Endothelial cell of umbilical vein (primary cell): ENCODE measurements at regions not wholly inside any gene's neighbourhood (a gene's known extent, or its start where the extent isn't known, plus 50 kb on each side); places are given as distances from the start of the nearest gene placed in this dataset.

Source experiments
- BruUV-seq: library from RNA; stranded (reverse); fragments of 400-500 nt; replicated peaks from 2 replicates; lab custom pipeline; 2021; lab: Mats Ljungman, UMichigan
- CTCF ChIA-PET: fragments of 300-600, 350-600 bp; sonication (Branson Sonifier 250); formaldehyde crosslinking; loops from one replicate; lab custom pipeline; 2021; ENCODE audit warnings: antibody characterized with exemption, inconsistent platforms; lab: Charles Lee
- POLR2A ChIA-PET: fragments of 300-600, 350-600 bp; sonication (Branson Sonifier 250); formaldehyde crosslinking; loops from one replicate; lab custom pipeline; 2021; ENCODE audit warnings: antibody characterized with exemption, inconsistent platforms; lab: Charles Lee
- DNase-seq: peaks from one replicate; pipeline ENCODE4 v3.0.0-alpha.2; 2011; ENCODE audit warnings: low read depth, low spot score
- FAIRE-seq: peaks from 2 replicates; lab custom pipeline; 2011; peaks lifted over from hg19 to GRCh38; lab: Jason Lieb, UNC
- H2AFZ ChIP-seq: 2 replicates; pipeline ENCODE4 v1.6.0; 2012; ENCODE audit warnings: low read depth, low read length, control low read depth, inconsistent platforms
- H3K27ac ChIP-seq: 2 replicates; pipeline ENCODE4 v1.5.1; 2011; ENCODE audit warnings: low read depth, mild to moderate bottlenecking, control low read depth, low read length, moderate library complexity; ENCODE audit not compliant: insufficient read depth
- H3K27me3 ChIP-seq, 2 experiments: 2 replicates each; pipeline versions ENCODE4 v1.6.0 to v1.6.1; 2011; ENCODE audit warnings: low read length in 2 of 2, mixed read lengths in 1 of 2; ENCODE audit not compliant: control insufficient read depth in 2 of 2, insufficient read depth in 2 of 2
- H3K36me3 ChIP-seq, 2 experiments: 2 replicates in 1 of 2; 3 replicates in 1 of 2; pipeline ENCODE4 v1.5.1; 2011; ENCODE audit warnings: low read length in 2 of 2, mild to moderate bottlenecking in 1 of 2, moderate library complexity in 1 of 2; ENCODE audit not compliant: control insufficient read depth in 2 of 2, insufficient read depth in 2 of 2; ENCODE audit errors: extremely low read depth in 1 of 2
- H3K4me1 ChIP-seq: 3 replicates; pipeline ENCODE4 v1.5.1; 2011; ENCODE audit warnings: mild to moderate bottlenecking, low read length; ENCODE audit not compliant: control insufficient read depth, insufficient read depth; ENCODE audit errors: extremely low read depth
- H3K4me2 ChIP-seq: 2 replicates; pipeline ENCODE4 v1.6.1; 2011; ENCODE audit warnings: low read length, control low read depth, mixed read lengths; ENCODE audit not compliant: insufficient read depth
- H3K4me3 ChIP-seq, 3 experiments: fragments of 200-600 bp in 1 of 3; sonication (generic), shearing (Covaris generic) in 1 of 3; replicated peaks in 1 of 3; 2 replicates each; pipeline ENCODE4 v1.5.1; 2011 to 2016; ENCODE audit warnings: control low read depth in 3 of 3, low read length in 3 of 3, mild to moderate bottlenecking in 2 of 3, inconsistent platforms in 1 of 3, low read depth in 1 of 3, moderate library complexity in 1 of 3; ENCODE audit not compliant: insufficient read depth in 1 of 3
- H3K79me2 ChIP-seq: 2 replicates; pipeline ENCODE4 v1.6.0; 2012; ENCODE audit warnings: low read length, inconsistent platforms; ENCODE audit not compliant: control insufficient read depth, insufficient read depth
- H3K9ac ChIP-seq: replicated peaks from 2 replicates; pipeline ENCODE3; 2011; ENCODE audit warnings: low read length, control low read depth; ENCODE audit not compliant: insufficient read depth; ENCODE audit errors: extremely low read depth
- H3K9me1 ChIP-seq: replicated peaks from 3 replicates; pipeline ENCODE4 v1.6.0; 2011; ENCODE audit warnings: mild to moderate bottlenecking, low read length; ENCODE audit not compliant: control insufficient read depth, insufficient read depth; ENCODE audit errors: extremely low read depth
- H3K9me3 ChIP-seq: replicated peaks from 2 replicates; pipeline ENCODE4 v1.5.1; 2012; ENCODE audit warnings: low read length, inconsistent platforms; ENCODE audit not compliant: control insufficient read depth, insufficient read depth
- H4K20me1 ChIP-seq: replicated peaks from 2 replicates; pipeline ENCODE3; 2011; ENCODE audit warnings: mild to moderate bottlenecking, low read length; ENCODE audit not compliant: control insufficient read depth, insufficient read depth; ENCODE audit errors: extremely low read depth
- EZH2 ChIP-seq: IDR thresholded peaks from 2 replicates; pipeline ENCODE4 v1.6.1; 2012; ENCODE audit warnings: borderline replicate concordance, low read depth, mild to moderate bottlenecking, moderate library complexity, low read length, inconsistent platforms; ENCODE audit not compliant: severe bottlenecking
- FOS ChIP-seq: IDR thresholded peaks from 2 replicates; pipeline ENCODE4 v1.6.1; 2011; ENCODE audit warnings: mild to moderate bottlenecking, low read length, moderate library complexity, borderline replicate concordance; ENCODE audit not compliant: insufficient read depth
- GATA2 ChIP-seq: IDR thresholded peaks from 2 replicates; pipeline ENCODE4 v1.7.0; 2011; ENCODE audit warnings: low read depth, mild to moderate bottlenecking, moderate library complexity, mixed read lengths, low read length; ENCODE audit not compliant: insufficient read length, insufficient read depth
- JUN ChIP-seq: IDR thresholded peaks from 2 replicates; pipeline ENCODE4 v1.6.1; 2011; ENCODE audit warnings: borderline replicate concordance, low read depth; ENCODE audit not compliant: insufficient read length, insufficient read depth
- MYC ChIP-seq: IDR thresholded peaks from one replicate; pipeline ENCODE4 v1.6.1; 2011; ENCODE audit warnings: mild to moderate bottlenecking, low read depth, low read length
- POLR2A ChIP-seq: IDR thresholded peaks from 2 replicates; pipeline ENCODE4 v1.6.1; 2012; ENCODE audit warnings: low read depth, mild to moderate bottlenecking, control low read depth, low read length
- dilution Hi-C: fragments of 300-500 bp; cut with MboI; formaldehyde crosslinking; loops from one replicate; pipeline ENCODE4 v1.15.0; 2019; ENCODE audit warnings: low sequenced_read_pairs; ENCODE audit not compliant: extremely low pct_ligation_motif_present
- intact Hi-C: fragments of 100-400 bp; cut with micrococcal nuclease; formaldehyde crosslinking; loops from one replicate; pipeline ENCODE4 v1.10.0; 2022
- TF ChIP-seq, protein P1 (sequence below): IDR thresholded peaks from 2 replicates; pipeline ENCODE4 v1.6.1; 2011; ENCODE audit not compliant: insufficient read depth, insufficient read length
- TF ChIP-seq, protein P2 (sequence below), 2 donors: IDR thresholded peaks; 1 replicate in 1 of 2; 2 replicates in 1 of 2; pipeline ENCODE4 v1.5.1; 2011; ENCODE audit warnings: low read length in 2 of 2, mild to moderate bottlenecking in 2 of 2, moderate library complexity in 2 of 2, control low read depth in 1 of 2, inconsistent platforms in 1 of 2, low read depth in 1 of 2; ENCODE audit not compliant: insufficient read depth in 1 of 2; ENCODE audit errors: extremely low read depth in 1 of 2

DNA sequence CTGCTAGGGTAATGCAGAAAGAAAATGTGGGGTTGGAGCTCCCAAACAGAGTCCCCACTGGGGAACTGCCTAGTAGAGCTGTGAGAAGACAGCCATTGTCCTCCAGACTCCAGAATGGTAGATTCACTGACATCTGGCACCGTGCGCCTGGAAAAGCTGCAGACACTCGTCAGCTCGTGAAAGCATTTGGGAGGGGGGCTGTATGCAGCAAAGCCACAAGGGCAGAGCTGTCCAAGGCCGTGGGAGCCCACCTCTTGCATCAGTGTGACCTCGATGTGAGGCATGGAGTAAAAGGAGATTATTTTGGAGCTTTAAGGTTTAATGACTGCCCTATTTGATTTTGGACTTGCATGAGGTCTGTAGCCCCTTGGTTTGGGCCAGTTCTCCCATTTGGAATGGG lies 242.9 kb downstream of the VGLL3 start:
- no peak overlapping the region for H3K27ac ChIP-seq
- H3K4me3 ChIP-seq = no peak overlapping the region
- dilution Hi-C loops = no loop called here
- CTCF ChIA-PET = no interaction called here
- no peaks in the 10 kb centered on the region for H3K27me3 ChIP-seq
- no peaks in the 10 kb centered on the region for H3K4me1 ChIP-seq
- no peaks in the 10 kb centered on the region for H4K20me1 ChIP-seq
- H3K9ac ChIP-seq = no peak overlapping the region
- FAIRE-seq = no peak
- no peak for DNase-seq
- no TSS peak for BruUV-seq
- no peak for TF ChIP-seq MYC
- TF ChIP-seq, protein P1, sequence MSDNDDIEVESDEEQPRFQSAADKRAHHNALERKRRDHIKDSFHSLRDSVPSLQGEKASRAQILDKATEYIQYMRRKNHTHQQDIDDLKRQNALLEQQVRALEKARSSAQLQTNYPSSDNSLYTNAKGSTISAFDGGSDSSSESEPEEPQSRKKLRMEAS = no peak
- TF ChIP-seq FOS = no peak
- TF ChIP-seq GATA2 = no peak
- no peaks in the 10 kb centered on the region for H3K79me2 ChIP-seq
- no peaks in the 10 kb centered on the region for H3K36me3 ChIP-seq
- no peak overlapping the region for H2AFZ ChIP-seq
- peaks cover 2% of the 10 kb centered on the region for H3K9me3 ChIP-seq
- H3K9me1 ChIP-seq = no peaks in the 10 kb centered on the region
- intact Hi-C loops = no loop called here
- POLR2A ChIA-PET = no interaction called here
- no peak overlapping the region for H3K4me2 ChIP-seq

GRCh38 chr3:86744051-86744450 lies 246.9 kb downstream of the VGLL3 start:
- FAIRE-seq (no peak), DNase-seq (no peak)
- ChIA-PET POLR2A (no interaction called here), CTCF (no interaction called here)
- no peaks in the 10 kb centered on the region for H3K27me3 ChIP-seq
- no peaks in the 10 kb centered on the region for H4K20me1 ChIP-seq
- no peaks in the 10 kb centered on the region for H3K36me3 ChIP-seq
- BruUV-seq = no TSS peak
- dilution Hi-C loops (no loop called here), intact Hi-C loops (no loop called here)
- no peaks in the 10 kb centered on the region for H3K9me1 ChIP-seq
- no peaks in the 10 kb centered on the region for H3K4me1 ChIP-seq
- no peak overlapping the region for H3K9ac ChIP-seq
- H2AFZ ChIP-seq = no peak overlapping the region
- no peaks in the 10 kb centered on the region for H3K9me3 ChIP-seq
- H3K79me2 ChIP-seq = no peaks in the 10 kb centered on the region
- TF ChIP-seq JUN = no peak
- TF ChIP-seq, protein P1 = no peak
- no peak for TF ChIP-seq MYC
- TF ChIP-seq GATA2 = no peak
- no peak for TF ChIP-seq POLR2A
- TF ChIP-seq FOS = no peak
- TF ChIP-seq EZH2 = no peak
- TF ChIP-seq, protein P2, sequence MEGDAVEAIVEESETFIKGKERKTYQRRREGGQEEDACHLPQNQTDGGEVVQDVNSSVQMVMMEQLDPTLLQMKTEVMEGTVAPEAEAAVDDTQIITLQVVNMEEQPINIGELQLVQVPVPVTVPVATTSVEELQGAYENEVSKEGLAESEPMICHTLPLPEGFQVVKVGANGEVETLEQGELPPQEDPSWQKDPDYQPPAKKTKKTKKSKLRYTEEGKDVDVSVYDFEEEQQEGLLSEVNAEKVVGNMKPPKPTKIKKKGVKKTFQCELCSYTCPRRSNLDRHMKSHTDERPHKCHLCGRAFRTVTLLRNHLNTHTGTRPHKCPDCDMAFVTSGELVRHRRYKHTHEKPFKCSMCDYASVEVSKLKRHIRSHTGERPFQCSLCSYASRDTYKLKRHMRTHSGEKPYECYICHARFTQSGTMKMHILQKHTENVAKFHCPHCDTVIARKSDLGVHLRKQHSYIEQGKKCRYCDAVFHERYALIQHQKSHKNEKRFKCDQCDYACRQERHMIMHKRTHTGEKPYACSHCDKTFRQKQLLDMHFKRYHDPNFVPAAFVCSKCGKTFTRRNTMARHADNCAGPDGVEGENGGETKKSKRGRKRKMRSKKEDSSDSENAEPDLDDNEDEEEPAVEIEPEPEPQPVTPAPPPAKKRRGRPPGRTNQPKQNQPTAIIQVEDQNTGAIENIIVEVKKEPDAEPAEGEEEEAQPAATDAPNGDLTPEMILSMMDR (IDR thresholded peaks at IDR 0.05; ENCODE audit: extremely low read depth in 1 of 2, insufficient read depth in 1 of 2, low read depth in 1 of 2, low read length in 2 of 2) = no peak
- no peak overlapping the region for H3K4me2 ChIP-seq
- no peak overlapping the region for H3K4me3 ChIP-seq
- H3K27ac ChIP-seq = no peak overlapping the region
